Activated CD4-positive, alpha-beta T cell treated with anti-CD3 and anti-CD28 coated beads for 24 hours (primary cell): ENCODE measurements at regions not wholly inside any gene's neighbourhood (a gene's known extent, or its start where the extent isn't known, plus 50 kb on each side); places are given as distances from the start of the nearest gene placed in this dataset.

Experiments
- DNase-seq, 2 donors: peaks; one replicate each; pipeline ENCODE4 v3.0.0-alpha.2; 2020; ENCODE audit warnings: low read depth in 2 of 2

- DNase-seq: no peak
Observed at GRCh38 chr7:118298771-118299170, 74.3 kb downstream of the ANKRD7 start.

GRCh38 chr7:118300177-118300576 is 75.7 kb downstream of the ANKRD7 start:
- no peak for DNase-seq

GRCh38 chr7:118304100-118304499 is 79.6 kb downstream of the ANKRD7 start:
- no peak for DNase-seq

- no peak for DNase-seq
Observed at GRCh38 chr7:118305671-118306070, 81.2 kb downstream of the ANKRD7 start.

- DNase-seq: no peak
Observed at GRCh38 chr7:118306771-118307170, 82.3 kb downstream of the ANKRD7 start.

GRCh38 chr7:118311121-118311836 is 86.8 kb downstream of the ANKRD7 start:
- DNase-seq: no peak

- DNase-seq: no peak
Observed at GRCh38 chr7:118312051-118312450, 87.5 kb downstream of the ANKRD7 start.

- no peak for DNase-seq
Observed at GRCh38 chr7:118312966-118313365, 88.5 kb downstream of the ANKRD7 start.

- no peak for DNase-seq
Observed at GRCh38 chr7:118324790-118325449, 100.4 kb downstream of the ANKRD7 start.

- no peak for DNase-seq
Observed at GRCh38 chr7:118325450-118325808, 100.9 kb downstream of the ANKRD7 start.

GRCh38 chr7:118327174-118327573 is 102.7 kb downstream of the ANKRD7 start:
- no peak for DNase-seq

GRCh38 chr7:118328505-118329211 is 104.2 kb downstream of the ANKRD7 start:
- no peak for DNase-seq

- DNase-seq: no peak
Observed at GRCh38 chr7:118330388-118330787, 105.9 kb downstream of the ANKRD7 start.

- no peak for DNase-seq
Observed at GRCh38 chr7:118346748-118347147, 122.2 kb downstream of the ANKRD7 start.

GRCh38 chr7:118349604-118350003 is 125.1 kb downstream of the ANKRD7 start:
- no peak for DNase-seq

GRCh38 chr7:118350260-118350659 is 125.8 kb downstream of the ANKRD7 start:
- DNase-seq: no peak

- no peak for DNase-seq
Observed at GRCh38 chr7:118352867-118353453, 128.5 kb downstream of the ANKRD7 start.

- no peak for DNase-seq
Observed at GRCh38 chr7:118366363-118366762, 141.9 kb downstream of the ANKRD7 start.

GRCh38 chr7:118368958-118369357 is 144.5 kb downstream of the ANKRD7 start:
- no peak for DNase-seq

GRCh38 chr7:118369987-118370386 is 145.5 kb downstream of the ANKRD7 start:
- no peak for DNase-seq

GRCh38 chr7:118372530-118372929 is 148.0 kb downstream of the ANKRD7 start:
- DNase-seq: no peak

GRCh38 chr7:118389629-118390028 is 165.1 kb downstream of the ANKRD7 start:
- no peak for DNase-seq

- no peak for DNase-seq
Observed at GRCh38 chr7:118404211-118404610, 179.7 kb downstream of the ANKRD7 start.
